Ishikawa (cell line): ENCODE measurements at regions not wholly inside any gene's neighbourhood (a gene's known extent, or its start where the extent isn't known, plus 50 kb on each side); places are given as distances from the start of the nearest gene placed in this dataset.

ENCODE experiments used
- CEBPB ChIP-seq: IDR thresholded peaks from 2 replicates; pipeline ENCODE4 v1.6.1; 2012
- CREB1 ChIP-seq: IDR thresholded peaks from 2 replicates; pipeline ENCODE4 v1.6.1; 2012; ENCODE audit warnings: low read depth
- EGR1 ChIP-seq: IDR thresholded peaks from 2 replicates; pipeline ENCODE4 v1.6.1; 2012
- EP300 ChIP-seq: IDR thresholded peaks from 2 replicates; pipeline ENCODE4 v1.6.1; 2012; ENCODE audit warnings: borderline replicate concordance
- FOXM1 ChIP-seq: IDR thresholded peaks from 2 replicates; pipeline ENCODE4 v1.6.1; 2012; ENCODE audit warnings: low read depth, borderline replicate concordance
- MAX ChIP-seq: IDR thresholded peaks from 2 replicates; pipeline ENCODE4 v1.6.1; 2012
- NFIC ChIP-seq: IDR thresholded peaks from 2 replicates; pipeline ENCODE4 v1.6.1; 2012
- RAD21 ChIP-seq: IDR thresholded peaks from 2 replicates; pipeline ENCODE4 v1.6.1; 2012; ENCODE audit warnings: low read depth
- TAF1 ChIP-seq: IDR thresholded peaks from 2 replicates; pipeline ENCODE4 v1.6.1; 2012; ENCODE audit warnings: low read depth, mild to moderate bottlenecking
- TCF12 ChIP-seq: IDR thresholded peaks from 2 replicates; pipeline ENCODE4 v1.6.1; 2012; ENCODE audit warnings: low read depth
- TEAD4 ChIP-seq: IDR thresholded peaks from 2 replicates; pipeline ENCODE4 v1.6.1; 2012
- YY1 ChIP-seq: IDR thresholded peaks from 2 replicates; pipeline ENCODE4 v1.6.1; 2012; ENCODE audit warnings: low read depth
- ZBTB7A ChIP-seq: IDR thresholded peaks from 2 replicates; pipeline ENCODE4 v1.6.1; 2012; ENCODE audit warnings: low read depth
- TF ChIP-seq, protein P1 (sequence below): IDR thresholded peaks from 2 replicates; pipeline ENCODE4 v1.6.1; 2012; ENCODE audit warnings: low read depth, mild to moderate bottlenecking
- TF ChIP-seq, protein P2 (sequence below): IDR thresholded peaks from 2 replicates; pipeline ENCODE4 v1.6.1; 2012

DNA sequence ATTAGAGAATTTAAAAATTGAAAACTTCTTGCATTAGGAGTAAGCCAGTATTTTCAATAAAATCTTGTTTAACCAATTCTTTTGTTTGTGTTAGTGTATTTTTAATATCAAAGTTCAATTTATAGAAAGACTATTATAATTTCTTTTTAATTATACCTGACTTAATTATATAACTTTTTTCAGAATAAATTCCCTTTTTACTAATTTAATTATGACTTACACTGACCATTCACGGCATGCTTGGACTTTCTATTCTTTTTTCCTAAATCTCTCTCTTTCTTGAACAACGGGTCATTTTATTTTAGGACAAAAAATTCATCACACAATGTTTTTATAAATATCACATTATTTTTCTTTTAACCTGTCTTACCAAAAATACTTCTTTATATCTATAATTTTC, 555.3 kb upstream of the PTGER4 start:
- TF ChIP-seq YY1 (no peak), TEAD4 (no peak), EGR1 (no peak), CEBPB (no peak), FOXM1 (no peak), MAX (no peak), RAD21 (no peak), CREB1 (no peak), TCF12 (no peak), EP300 (no peak), TAF1 (no peak), ZBTB7A (no peak), NFIC (no peak)
- TF ChIP-seq, protein P1, sequence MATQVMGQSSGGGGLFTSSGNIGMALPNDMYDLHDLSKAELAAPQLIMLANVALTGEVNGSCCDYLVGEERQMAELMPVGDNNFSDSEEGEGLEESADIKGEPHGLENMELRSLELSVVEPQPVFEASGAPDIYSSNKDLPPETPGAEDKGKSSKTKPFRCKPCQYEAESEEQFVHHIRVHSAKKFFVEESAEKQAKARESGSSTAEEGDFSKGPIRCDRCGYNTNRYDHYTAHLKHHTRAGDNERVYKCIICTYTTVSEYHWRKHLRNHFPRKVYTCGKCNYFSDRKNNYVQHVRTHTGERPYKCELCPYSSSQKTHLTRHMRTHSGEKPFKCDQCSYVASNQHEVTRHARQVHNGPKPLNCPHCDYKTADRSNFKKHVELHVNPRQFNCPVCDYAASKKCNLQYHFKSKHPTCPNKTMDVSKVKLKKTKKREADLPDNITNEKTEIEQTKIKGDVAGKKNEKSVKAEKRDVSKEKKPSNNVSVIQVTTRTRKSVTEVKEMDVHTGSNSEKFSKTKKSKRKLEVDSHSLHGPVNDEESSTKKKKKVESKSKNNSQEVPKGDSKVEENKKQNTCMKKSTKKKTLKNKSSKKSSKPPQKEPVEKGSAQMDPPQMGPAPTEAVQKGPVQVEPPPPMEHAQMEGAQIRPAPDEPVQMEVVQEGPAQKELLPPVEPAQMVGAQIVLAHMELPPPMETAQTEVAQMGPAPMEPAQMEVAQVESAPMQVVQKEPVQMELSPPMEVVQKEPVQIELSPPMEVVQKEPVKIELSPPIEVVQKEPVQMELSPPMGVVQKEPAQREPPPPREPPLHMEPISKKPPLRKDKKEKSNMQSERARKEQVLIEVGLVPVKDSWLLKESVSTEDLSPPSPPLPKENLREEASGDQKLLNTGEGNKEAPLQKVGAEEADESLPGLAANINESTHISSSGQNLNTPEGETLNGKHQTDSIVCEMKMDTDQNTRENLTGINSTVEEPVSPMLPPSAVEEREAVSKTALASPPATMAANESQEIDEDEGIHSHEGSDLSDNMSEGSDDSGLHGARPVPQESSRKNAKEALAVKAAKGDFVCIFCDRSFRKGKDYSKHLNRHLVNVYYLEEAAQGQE: no peak
- TF ChIP-seq, protein P2, sequence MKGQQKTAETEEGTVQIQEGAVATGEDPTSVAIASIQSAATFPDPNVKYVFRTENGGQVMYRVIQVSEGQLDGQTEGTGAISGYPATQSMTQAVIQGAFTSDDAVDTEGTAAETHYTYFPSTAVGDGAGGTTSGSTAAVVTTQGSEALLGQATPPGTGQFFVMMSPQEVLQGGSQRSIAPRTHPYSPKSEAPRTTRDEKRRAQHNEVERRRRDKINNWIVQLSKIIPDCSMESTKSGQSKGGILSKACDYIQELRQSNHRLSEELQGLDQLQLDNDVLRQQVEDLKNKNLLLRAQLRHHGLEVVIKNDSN: no peak

DNA sequence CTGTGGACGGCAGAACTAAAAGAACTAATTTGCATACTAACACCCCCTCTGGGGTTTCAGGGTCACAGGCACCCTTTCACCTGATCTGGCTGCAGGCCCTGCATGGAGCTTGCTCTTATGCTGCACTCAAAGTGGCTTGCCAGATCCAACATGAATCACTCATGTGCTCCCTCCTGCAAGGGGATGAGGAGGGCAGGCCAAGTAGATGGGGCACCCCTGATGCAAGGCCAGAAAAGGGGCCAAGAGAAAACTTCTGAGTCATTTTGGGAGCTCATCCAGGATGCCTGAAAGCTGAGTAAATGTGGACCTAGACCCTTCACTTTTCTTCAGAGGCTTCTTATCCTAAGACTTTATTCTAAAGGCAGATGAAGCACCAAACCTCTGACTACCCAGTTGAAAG, 558.5 kb upstream of the PTGER4 start:
- TF ChIP-seq TCF12 (no peak), FOXM1 (no peak), CREB1 (no peak), ZBTB7A (no peak), YY1 (no peak), EGR1 (no peak), TEAD4 (no peak), EP300 (no peak), TAF1 (no peak), RAD21 (no peak), CEBPB (no peak), NFIC (no peak), MAX (no peak)
- TF ChIP-seq, protein P2: no peak
- TF ChIP-seq, protein P1: no peak

- TF ChIP-seq TCF12 (no peak), EP300 (no peak), CREB1 (no peak), ZBTB7A (no peak), NFIC (no peak), MAX (no peak), TEAD4 (no peak)
Observed at GRCh38 chr5:40112875-40113274, 566.8 kb upstream of the PTGER4 start.

GRCh38 chr5:40108764-40109390, 570.8 kb upstream of the PTGER4 start:
- TF ChIP-seq NFIC: 0 out of 2 replicates have a peak, but pooled peaks have one; percentile 34

- no peak for TF ChIP-seq TEAD4
- TF ChIP-seq CEBPB: no peak
Observed at GRCh38 chr5:40106847-40107246, 572.9 kb upstream of the PTGER4 start.

DNA sequence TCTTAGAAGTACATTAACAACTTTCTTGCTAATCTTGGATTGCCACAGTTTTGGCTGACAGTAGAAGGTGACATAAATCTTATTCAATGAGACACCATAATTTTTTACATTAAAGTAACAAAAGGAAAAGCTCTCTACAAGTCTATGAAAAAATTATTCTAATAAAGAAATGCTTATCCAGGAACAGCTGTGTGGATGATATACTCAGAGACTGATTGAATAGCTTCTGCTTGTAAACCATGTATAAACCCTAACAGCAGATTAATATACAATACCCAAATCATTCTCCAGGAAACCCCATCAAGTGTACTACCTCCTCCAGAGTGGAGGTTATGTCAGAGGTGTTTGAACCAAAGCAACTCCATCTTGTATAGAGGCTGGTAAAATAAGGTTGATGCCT, 581.4 kb upstream of the PTGER4 start:
- TF ChIP-seq EGR1 (no peak), CREB1 (no peak), TEAD4 (no peak), TAF1 (no peak), CEBPB (no peak)
- TF ChIP-seq, protein P2: no peak
- TF ChIP-seq, protein P1: no peak
